Activated CD4-positive, alpha-beta memory T cell treated with anti-CD3 and anti-CD28 coated beads for 36 hours (primary cell): ENCODE measurements at regions not wholly inside any gene's neighbourhood (a gene's known extent, or its start where the extent isn't known, plus 50 kb on each side); places are given as distances from the start of the nearest gene placed in this dataset.

Source experiments
- CTCF ChIA-PET: fragments of 350-600 bp; sonication (Branson Sonifier 250); formaldehyde crosslinking; loops from one replicate; lab custom pipeline; 2021; ENCODE audit warnings: antibody characterized with exemption, inconsistent platforms; lab: Charles Lee
- POLR2A ChIA-PET: fragments of 350-600 bp; sonication (Branson Sonifier 250); formaldehyde crosslinking; loops from one replicate; lab custom pipeline; 2021; ENCODE audit warnings: antibody characterized with exemption; lab: Charles Lee
- DNase-seq: peaks from one replicate; pipeline ENCODE4 v3.0.0-alpha.2; 2020
- H3K27ac Mint-ChIP-seq: one replicate; pipeline ENCODE4 v1.8.0; 2021; ENCODE audit warnings: mixed read lengths
- H3K27me3 Mint-ChIP-seq: one replicate; pipeline ENCODE4 v1.8.0; 2021; ENCODE audit warnings: mixed read lengths
- H3K36me3 Mint-ChIP-seq: one replicate; pipeline ENCODE4 v1.8.0; 2021; ENCODE audit warnings: mixed read lengths
- H3K4me1 Mint-ChIP-seq: one replicate; pipeline ENCODE4 v1.8.0; 2021; ENCODE audit warnings: low read depth, mixed read lengths
- H3K4me3 Mint-ChIP-seq: one replicate; pipeline ENCODE4 v1.8.0; 2021; ENCODE audit warnings: mild to moderate bottlenecking, mixed read lengths
- H3K9me3 Mint-ChIP-seq: one replicate; pipeline ENCODE4 v1.8.0; 2021; ENCODE audit warnings: mixed read lengths
- intact Hi-C: fragments of 100-400 bp; cut with micrococcal nuclease; formaldehyde crosslinking; loops from one replicate; pipeline ENCODE4 v1.15.1; 2023

- Mint-ChIP-seq H3K9me3 (no peaks in the 10 kb centered on the region), H3K4me3 (no peak overlapping the region), H3K27me3 (peaks cover 4% of the 10 kb centered on the region), H3K4me1 (no peaks in the 10 kb centered on the region), H3K36me3 (no peaks in the 10 kb centered on the region), H3K27ac (no peak overlapping the region)
- DNase-seq, result no peak
- intact Hi-C loops, result no loop called here
- CTCF ChIA-PET, result interaction anchor here (0.7 kb wide), 1 partner anchor 49 kb away, joined by 3 read pairs; no protein-coding TSS in a partner anchor
- POLR2A ChIA-PET, result no interaction called here
Observed at GRCh38 chr7:12961910-12962480, 274.6 kb downstream of the ARL4A start.

GRCh38 chr7:12963435-12963834, 276.0 kb downstream of the ARL4A start:
- H3K4me1 Mint-ChIP-seq, result no peaks in the 10 kb centered on the region
- CTCF ChIA-PET, result no interaction called here
- intact Hi-C loops, result no loop called here
- peaks cover 4% of the 10 kb centered on the region for H3K27me3 Mint-ChIP-seq
- no peaks in the 10 kb centered on the region for H3K9me3 Mint-ChIP-seq
- H3K27ac Mint-ChIP-seq, result no peak overlapping the region
- no peaks in the 10 kb centered on the region for H3K36me3 Mint-ChIP-seq
- POLR2A ChIA-PET, result no interaction called here
- no peak overlapping the region for H3K4me3 Mint-ChIP-seq
- DNase-seq, result no peak

GRCh38 chr7:12964836-12965235, 277.4 kb downstream of the ARL4A start:
- H3K4me1 Mint-ChIP-seq, result no peaks in the 10 kb centered on the region
- intact Hi-C loops, result no loop called here
- H3K9me3 Mint-ChIP-seq, result no peaks in the 10 kb centered on the region
- no peak for DNase-seq
- ChIA-PET CTCF (no interaction called here), POLR2A (no interaction called here)
- no peaks in the 10 kb centered on the region for H3K36me3 Mint-ChIP-seq
- no peak overlapping the region for H3K27ac Mint-ChIP-seq
- H3K4me3 Mint-ChIP-seq, result no peak overlapping the region
- H3K27me3 Mint-ChIP-seq, result peaks cover 4% of the 10 kb centered on the region

GRCh38 chr7:12965767-12966166, 278.3 kb downstream of the ARL4A start:
- intact Hi-C loops, result no loop called here
- no peak for DNase-seq
- no peak overlapping the region for H3K27ac Mint-ChIP-seq
- CTCF ChIA-PET, result no interaction called here
- H3K27me3 Mint-ChIP-seq, result peaks cover 4% of the 10 kb centered on the region
- no peaks in the 10 kb centered on the region for H3K9me3 Mint-ChIP-seq
- POLR2A ChIA-PET, result no interaction called here
- no peak overlapping the region for H3K4me3 Mint-ChIP-seq
- no peaks in the 10 kb centered on the region for H3K4me1 Mint-ChIP-seq
- no peaks in the 10 kb centered on the region for H3K36me3 Mint-ChIP-seq

- intact Hi-C loops, result no loop called here
- ChIA-PET CTCF (no interaction called here), POLR2A (no interaction called here)
- Mint-ChIP-seq H3K4me1 (no peaks in the 10 kb centered on the region), H3K27me3 (peaks cover 9% of the 10 kb centered on the region), H3K36me3 (no peaks in the 10 kb centered on the region), H3K27ac (no peak overlapping the region), H3K4me3 (no peak overlapping the region), H3K9me3 (no peaks in the 10 kb centered on the region)
- no peak for DNase-seq
Observed at GRCh38 chr7:12967322-12967721, 279.9 kb downstream of the ARL4A start.

- no peak for DNase-seq
- CTCF ChIA-PET, result no interaction called here
- Mint-ChIP-seq H3K27ac (no peak overlapping the region), H3K36me3 (no peaks in the 10 kb centered on the region), H3K4me1 (no peaks in the 10 kb centered on the region), H3K27me3 (peaks cover 9% of the 10 kb centered on the region), H3K9me3 (no peaks in the 10 kb centered on the region), H3K4me3 (no peak overlapping the region)
- POLR2A ChIA-PET, result no interaction called here
- intact Hi-C loops, result no loop called here
Observed at GRCh38 chr7:12968836-12969422, 281.5 kb downstream of the ARL4A start.

GRCh38 chr7:12970626-12971025, 283.2 kb downstream of the ARL4A start:
- H3K27me3 Mint-ChIP-seq, result peaks cover 5% of the 10 kb centered on the region
- intact Hi-C loops, result no loop called here
- H3K36me3 Mint-ChIP-seq, result no peaks in the 10 kb centered on the region
- H3K9me3 Mint-ChIP-seq, result no peaks in the 10 kb centered on the region
- no peak for DNase-seq
- POLR2A ChIA-PET, result no interaction called here
- H3K4me1 Mint-ChIP-seq, result no peaks in the 10 kb centered on the region
- no peak overlapping the region for H3K4me3 Mint-ChIP-seq
- H3K27ac Mint-ChIP-seq, result no peak overlapping the region
- CTCF ChIA-PET, result no interaction called here

- no peaks in the 10 kb centered on the region for H3K36me3 Mint-ChIP-seq
- ChIA-PET POLR2A (no interaction called here), CTCF (no interaction called here)
- H3K4me3 Mint-ChIP-seq, result no peak overlapping the region
- H3K27me3 Mint-ChIP-seq, result peaks cover 8% of the 10 kb centered on the region
- H3K27ac Mint-ChIP-seq, result no peak overlapping the region
- H3K9me3 Mint-ChIP-seq, result no peaks in the 10 kb centered on the region
- intact Hi-C loops, result no loop called here
- no peaks in the 10 kb centered on the region for H3K4me1 Mint-ChIP-seq
- no peak for DNase-seq
Observed at GRCh38 chr7:12974451-12975166, 287.2 kb downstream of the ARL4A start.

- intact Hi-C loops, result no loop called here
- no peaks in the 10 kb centered on the region for H3K4me1 Mint-ChIP-seq
- no peaks in the 10 kb centered on the region for H3K36me3 Mint-ChIP-seq
- ChIA-PET CTCF (no interaction called here), POLR2A (no interaction called here)
- H3K9me3 Mint-ChIP-seq, result no peaks in the 10 kb centered on the region
- no peak for DNase-seq
- no peak overlapping the region for H3K27ac Mint-ChIP-seq
- H3K4me3 Mint-ChIP-seq, result no peak overlapping the region
- peaks cover 8% of the 10 kb centered on the region for H3K27me3 Mint-ChIP-seq
Observed at GRCh38 chr7:12975412-12975811, 288.0 kb downstream of the ARL4A start.

- H3K4me1 Mint-ChIP-seq, result no peaks in the 10 kb centered on the region
- CTCF ChIA-PET, result no interaction called here
- H3K9me3 Mint-ChIP-seq, result no peaks in the 10 kb centered on the region
- intact Hi-C loops, result no loop called here
- H3K27me3 Mint-ChIP-seq, result peaks cover 3% of the 10 kb centered on the region
- no peak overlapping the region for H3K4me3 Mint-ChIP-seq
- no peak for DNase-seq
- no peak overlapping the region for H3K27ac Mint-ChIP-seq
- no peaks in the 10 kb centered on the region for H3K36me3 Mint-ChIP-seq
- POLR2A ChIA-PET, result no interaction called here
Observed at GRCh38 chr7:12979181-12979580, 291.7 kb downstream of the ARL4A start.

- Mint-ChIP-seq H3K27ac (no peak overlapping the region), H3K36me3 (no peaks in the 10 kb centered on the region), H3K9me3 (no peaks in the 10 kb centered on the region), H3K4me3 (no peak overlapping the region), H3K4me1 (no peaks in the 10 kb centered on the region), H3K27me3 (peaks cover 2% of the 10 kb centered on the region)
- intact Hi-C loops, result no loop called here
- ChIA-PET CTCF (no interaction called here), POLR2A (no interaction called here)
- no peak for DNase-seq
Observed at GRCh38 chr7:12982178-12982577, 294.7 kb downstream of the ARL4A start.

- CTCF ChIA-PET, result no interaction called here
Observed at GRCh38 chr7:12984117-12984516, 296.7 kb downstream of the ARL4A start.

GRCh38 chr7:12985228-12985627, 297.8 kb downstream of the ARL4A start:
- intact Hi-C loops, result no loop called here
- no peak for DNase-seq
- CTCF ChIA-PET, result no interaction called here
- POLR2A ChIA-PET, result no interaction called here
- Mint-ChIP-seq H3K4me1 (no peaks in the 10 kb centered on the region), H3K27ac (no peak overlapping the region), H3K4me3 (no peak overlapping the region), H3K27me3 (peaks cover 2% of the 10 kb centered on the region), H3K36me3 (no peaks in the 10 kb centered on the region), H3K9me3 (no peaks in the 10 kb centered on the region)

More at GRCh38 chr7:12984117-12984516, 296.7 kb downstream of the ARL4A start:
- no peak for DNase-seq
- H3K36me3 Mint-ChIP-seq, result no peaks in the 10 kb centered on the region
- intact Hi-C loops, result no loop called here
- H3K4me3 Mint-ChIP-seq, result no peak overlapping the region
- H3K27ac Mint-ChIP-seq, result no peak overlapping the region
- POLR2A ChIA-PET, result no interaction called here
- H3K27me3 Mint-ChIP-seq, result peaks cover 2% of the 10 kb centered on the region
- H3K4me1 Mint-ChIP-seq, result no peaks in the 10 kb centered on the region
- H3K9me3 Mint-ChIP-seq, result no peaks in the 10 kb centered on the region
